Renal cortical epithelial cell (primary cell): ENCODE measurements at regions not wholly inside any gene's neighbourhood (a gene's known extent, or its start where the extent isn't known, plus 50 kb on each side); places are given as distances from the start of the nearest gene placed in this dataset.
A peak's percentile ranks its signal among the peaks of the same experiment; 100 is the strongest.
"Not testable (repeated sequence)": the region's sequence is repeated elsewhere in the genome, so short reads cannot be mapped to it uniquely, and the experiment has no call there.

Source experiments
- DNase-seq: peaks from one replicate; pipeline ENCODE4 v3.0.0-alpha.2; 2011; ENCODE audit warnings: low read depth

GRCh38 chr9:106104887-106105286 is 410.5 kb downstream of the TMEM38B start:
- DNase-seq = no peak

DNA sequence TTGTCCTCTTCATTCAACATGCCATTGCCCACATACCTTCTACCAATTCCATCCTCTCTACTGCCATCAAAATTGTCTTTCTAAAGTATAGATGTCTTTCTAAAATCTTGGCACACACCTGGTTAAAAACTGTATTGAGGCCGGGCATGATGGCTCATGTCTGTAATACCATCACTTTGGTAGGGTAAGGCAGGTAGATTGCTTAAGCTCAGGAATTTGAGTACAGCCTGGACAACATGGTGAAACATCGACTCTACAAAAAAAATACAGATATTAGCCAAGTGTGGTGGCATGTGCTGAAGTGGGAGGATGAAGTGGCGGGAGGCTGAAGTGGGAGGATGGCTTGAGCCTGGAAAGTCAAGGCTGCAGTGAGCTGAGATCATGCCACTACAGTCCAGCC is 412.1 kb downstream of the TMEM38B start:
- DNase-seq = no peak

GRCh38 chr9:106107716-106108115 is 413.4 kb downstream of the TMEM38B start:
- peak; percentile 11 for DNase-seq

- not testable (repeated sequence) for DNase-seq
Observed at GRCh38 chr9:106109706-106110105, 415.4 kb downstream of the TMEM38B start.

GRCh38 chr9:106110483-106110882 is 416.1 kb downstream of the TMEM38B start:
- DNase-seq = no peak

DNA sequence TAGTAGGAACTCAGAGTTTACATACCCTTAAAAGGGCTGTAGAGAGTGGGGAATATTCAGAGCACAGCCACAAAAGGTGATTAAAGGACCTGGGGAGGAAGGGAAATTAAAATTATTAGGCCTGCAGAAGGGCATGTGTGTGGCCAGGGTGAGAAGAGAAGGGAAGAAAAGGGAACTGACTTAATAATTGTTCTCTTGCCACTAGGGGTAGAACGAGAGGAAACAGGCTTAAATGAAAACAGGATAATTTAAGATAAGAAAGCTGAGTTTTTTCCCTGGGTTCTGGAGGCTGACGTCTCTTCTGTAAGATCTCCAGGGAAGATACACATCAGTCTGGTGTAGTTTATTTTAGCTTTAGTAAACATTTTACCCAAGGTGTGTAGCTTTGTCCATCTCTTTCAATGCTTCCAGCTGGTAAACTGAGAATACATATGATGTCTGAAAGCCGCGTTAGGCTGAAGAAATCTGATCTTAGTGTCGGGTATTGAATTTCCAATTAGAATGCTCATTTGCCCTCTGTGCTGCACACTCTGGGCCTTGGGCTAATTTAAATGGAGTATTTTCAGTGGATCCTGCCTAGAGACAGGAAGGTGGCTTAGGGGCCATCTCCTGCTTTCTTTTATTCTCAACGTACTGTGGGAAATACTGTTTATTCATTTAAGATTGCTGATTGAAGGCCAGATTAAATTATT is 416.8 kb downstream of the TMEM38B start:
- no peak for DNase-seq

DNA sequence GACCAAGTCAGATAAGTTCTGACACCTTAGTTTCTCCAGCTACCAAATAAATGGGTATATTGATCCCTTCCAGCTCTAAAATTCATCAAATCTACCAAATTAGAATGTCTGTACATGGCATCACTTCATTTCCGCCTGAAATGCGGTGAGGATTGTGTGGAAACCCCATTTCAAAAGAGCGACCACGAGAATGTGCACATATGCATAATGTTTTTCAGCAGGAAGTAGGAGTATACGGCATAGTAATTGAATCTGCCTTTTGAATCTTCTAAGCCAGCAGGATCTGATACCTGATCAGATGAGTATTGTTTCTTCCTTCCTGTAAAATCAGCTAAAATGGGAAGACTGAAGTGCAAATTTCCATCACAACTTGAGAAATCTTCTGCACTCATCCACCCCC is 418.6 kb downstream of the TMEM38B start:
- no peak for DNase-seq

DNA sequence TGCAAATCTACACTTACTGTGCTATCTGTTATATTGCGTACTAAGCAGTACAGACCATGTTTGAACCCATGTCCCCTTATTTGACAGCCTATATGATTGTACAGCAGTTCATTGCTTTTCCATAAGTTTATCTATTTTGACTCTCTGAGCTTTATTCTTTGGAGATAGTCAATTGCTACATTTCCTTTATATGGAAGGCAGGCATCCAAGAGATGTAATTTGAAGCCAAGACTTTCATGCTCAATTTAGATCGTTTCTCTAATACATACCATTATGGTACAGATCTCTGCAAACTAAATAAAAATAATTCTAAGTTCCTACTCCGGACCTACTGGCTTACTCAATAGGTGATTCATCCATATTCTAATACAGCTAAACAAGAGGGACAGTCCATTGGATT is 424.8 kb downstream of the TMEM38B start:
- no peak for DNase-seq

GRCh38 chr9:106120071-106120470 is 425.7 kb downstream of the TMEM38B start:
- DNase-seq = no peak

DNA sequence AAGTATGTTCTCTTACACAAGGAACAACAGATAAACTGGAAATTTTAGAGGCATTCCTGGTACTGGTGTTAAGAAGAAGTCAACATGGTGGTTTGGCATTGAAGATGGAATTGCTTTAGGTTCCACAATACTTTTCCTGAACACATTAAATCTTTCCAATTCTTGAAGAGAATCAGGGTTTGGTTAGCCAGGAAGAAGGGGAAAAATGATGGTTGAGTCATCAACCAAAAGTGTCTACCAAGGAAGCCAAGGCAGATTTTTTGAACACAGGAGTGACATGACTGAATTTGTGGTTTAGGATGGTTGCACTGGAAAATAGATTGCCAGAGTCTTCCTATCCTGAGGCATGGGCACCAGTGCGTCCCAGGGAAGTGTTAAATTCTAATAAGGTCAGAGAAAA is 433.4 kb downstream of the TMEM38B start:
- peak; percentile 64 for DNase-seq

GRCh38 chr9:106130374-106130773 is 436.0 kb downstream of the TMEM38B start:
- DNase-seq = no peak

DNA sequence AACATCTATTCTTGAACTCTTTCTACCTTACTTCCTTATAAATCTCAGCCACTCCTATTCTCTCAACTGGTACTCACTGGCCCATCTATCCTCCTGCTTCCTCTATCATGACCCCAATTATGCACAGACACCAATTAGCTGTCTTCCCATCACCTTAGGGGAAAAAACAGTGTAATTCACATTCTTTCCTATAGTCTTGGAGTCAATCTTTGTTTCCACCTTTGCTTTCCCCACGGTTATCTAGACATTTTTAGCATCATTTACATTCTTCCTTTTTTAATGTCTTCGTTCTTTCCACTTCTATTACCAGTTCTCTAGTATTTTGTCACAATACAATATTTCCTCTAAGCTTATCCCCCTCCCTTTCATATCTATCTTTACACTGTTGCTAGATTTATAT is 449.4 kb downstream of the TMEM38B start:
- no peak for DNase-seq

DNA sequence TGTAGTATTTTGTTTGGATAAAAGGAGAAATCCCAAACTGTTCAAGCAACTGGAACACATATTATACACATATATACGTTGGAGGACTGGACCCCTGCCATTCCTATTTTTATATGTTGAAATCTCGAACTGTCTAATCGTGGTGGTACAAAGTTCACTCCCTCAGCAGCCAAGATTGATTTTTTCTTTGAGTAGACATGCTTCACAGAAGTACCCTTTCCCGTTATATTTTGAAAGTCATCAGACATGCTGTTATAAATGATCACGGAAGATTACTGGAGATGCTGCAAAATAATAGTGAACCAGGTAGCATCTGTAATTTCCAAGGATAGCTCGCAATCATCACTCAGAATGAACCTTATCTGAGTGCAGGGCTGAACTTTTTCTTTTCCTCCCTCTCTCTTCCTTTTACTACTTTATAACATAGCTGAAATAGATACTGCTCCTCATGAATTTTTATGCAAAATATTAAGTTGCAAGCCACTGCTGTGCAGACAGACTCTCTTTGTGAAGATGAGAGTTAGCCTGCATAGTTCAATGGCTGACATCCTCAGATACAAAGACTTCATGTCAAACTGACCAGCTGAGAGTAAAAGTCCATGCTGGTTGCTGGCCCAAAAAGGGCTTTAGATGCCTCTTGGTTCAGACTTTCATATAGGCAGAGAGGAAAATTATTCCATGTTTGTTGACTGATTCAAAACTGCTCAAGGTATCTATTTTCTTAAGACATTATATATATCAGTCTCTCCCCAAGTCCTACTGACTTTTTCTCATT is 451.9 kb downstream of the TMEM38B start:
- DNase-seq = no peak

- DNase-seq = no peak
Observed at GRCh38 chr9:106146886-106147285, 452.5 kb downstream of the TMEM38B start.

DNA sequence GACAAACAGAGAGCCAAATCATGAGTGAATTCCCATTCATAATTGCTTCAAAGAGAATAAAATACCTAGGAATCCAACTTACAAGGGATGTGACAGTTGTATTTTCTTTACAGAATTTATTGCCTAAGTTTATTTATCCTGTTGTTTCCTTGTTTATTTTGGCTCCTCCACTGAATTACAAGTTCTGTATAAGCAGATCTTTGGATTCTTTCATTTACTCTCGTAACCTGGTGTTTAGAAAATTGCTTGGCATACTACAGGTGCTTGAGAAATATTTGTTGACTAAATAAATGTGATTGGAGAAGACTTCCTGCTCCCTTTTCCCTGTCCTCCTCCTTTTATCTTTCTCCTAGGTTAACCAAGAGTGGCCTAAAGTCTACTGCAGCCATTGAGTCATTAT is 455.6 kb downstream of the TMEM38B start:
- no peak for DNase-seq

GRCh38 chr9:106156465-106156864 is 462.1 kb downstream of the TMEM38B start:
- DNase-seq = no peak

DNA sequence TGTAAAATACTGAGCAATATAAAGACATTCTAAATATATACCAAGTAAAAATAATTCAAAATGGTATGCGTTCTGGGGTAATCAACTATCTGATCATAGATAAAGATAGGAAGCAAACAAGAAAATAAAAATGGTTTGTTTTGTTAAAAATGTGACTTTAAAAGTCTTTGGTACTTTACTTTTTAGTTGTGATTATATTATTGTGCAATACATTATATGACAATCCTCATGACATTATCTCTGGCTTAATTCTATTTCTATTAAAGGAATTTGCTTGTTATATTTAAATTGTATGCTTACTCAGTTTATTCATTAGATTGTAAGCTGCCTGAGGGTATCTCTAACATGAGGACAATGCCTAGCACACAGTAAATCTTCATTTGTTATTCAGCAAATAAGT is 477.9 kb downstream of the TMEM38B start:
- no peak for DNase-seq

GRCh38 chr9:106174346-106174745 is 480.0 kb downstream of the TMEM38B start:
- DNase-seq = peak; percentile 53

- DNase-seq = no peak
Observed at GRCh38 chr9:106177216-106177615, 482.9 kb downstream of the TMEM38B start.

DNA sequence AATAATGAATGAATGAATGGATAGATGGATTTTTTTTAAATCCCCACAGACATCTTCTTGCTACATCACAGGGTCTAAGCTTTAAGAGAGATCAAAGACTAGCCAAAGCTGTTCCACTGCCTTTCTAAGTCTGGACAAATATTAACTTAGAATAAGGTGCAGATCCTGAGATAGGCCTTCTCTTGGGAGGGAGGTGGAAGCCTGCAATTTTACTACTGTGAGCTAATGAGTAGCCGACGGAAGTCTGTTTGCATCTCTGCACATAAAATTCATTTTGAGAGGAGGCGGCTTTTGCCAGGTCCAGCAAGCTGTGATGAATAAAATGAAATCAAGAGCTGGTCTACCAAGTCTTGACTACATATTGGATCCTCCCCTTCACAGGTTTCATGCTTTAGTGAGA is 484.9 kb downstream of the TMEM38B start:
- DNase-seq = peak; percentile 44

- not testable (repeated sequence) for DNase-seq
Observed at GRCh38 chr9:106203815-106204516, 509.6 kb downstream of the TMEM38B start.

DNA sequence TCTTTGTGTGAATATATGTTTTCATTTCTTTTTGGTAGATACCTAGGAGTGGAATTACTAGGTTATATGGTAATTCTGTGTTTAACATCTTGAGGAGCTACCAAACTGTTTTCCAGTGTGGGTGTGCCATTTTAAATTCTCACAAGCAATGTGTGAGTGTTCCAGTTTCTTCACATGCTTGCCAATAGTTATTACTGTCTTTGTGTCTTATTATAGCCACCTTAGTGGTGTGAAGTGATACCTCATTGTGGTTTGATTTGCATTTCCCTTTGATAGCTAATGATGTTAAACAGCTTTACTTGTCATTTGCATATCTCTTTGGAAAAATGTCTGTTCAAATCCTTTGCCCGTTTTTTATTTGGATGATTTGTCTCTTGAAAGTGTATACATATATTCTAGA is 513.0 kb downstream of the TMEM38B start:
- no peak for DNase-seq

DNA sequence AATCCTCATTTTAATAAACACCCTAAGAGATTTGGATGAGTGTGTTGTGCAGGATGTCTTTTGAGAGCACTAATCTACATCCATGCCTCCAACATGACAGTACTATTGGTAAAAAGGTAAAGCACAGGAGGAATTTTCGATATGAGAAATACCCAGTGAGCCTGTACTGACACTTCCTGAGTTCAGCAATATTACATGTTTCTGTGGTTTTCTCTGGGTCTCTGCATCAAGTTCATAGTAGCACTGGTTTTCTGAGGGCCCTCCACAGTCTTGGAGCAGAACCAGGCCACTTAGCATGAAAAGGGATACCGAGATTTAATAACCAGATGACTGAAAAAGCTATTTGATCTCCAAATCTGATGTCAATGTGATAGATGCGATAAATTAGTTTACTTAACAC is 524.1 kb downstream of the TMEM38B start:
- no peak for DNase-seq
